ENCODE measurements at regions not wholly inside any gene's neighbourhood (a gene's known extent, or its start where the extent isn't known, plus 50 kb on each side); places are given as distances from the start of the nearest gene placed in this dataset.
"Not testable (repeated sequence)": the region's sequence is repeated elsewhere in the genome, so short reads cannot be mapped to it uniquely, and the experiment has no call there.

GRCh38 chr15:20733493-20733892, 132.6 kb downstream of the POTEB2 start:
- H3K9me3 ChIP-seq (ENCODE audit: control insufficient read depth in 1 of 2, insufficient read depth in 1 of 2, low read length in 2 of 2); H3K36me3 ChIP-seq (ENCODE audit: insufficient read depth, low read length); H3K4me1 ChIP-seq (ENCODE audit: insufficient read depth, low read length); H3K27ac ChIP-seq (ENCODE audit: low read depth in 1 of 2, low read length in 2 of 2); POLR2A ChIA-PET; H3K4me3 Mint-ChIP-seq; DNase-seq; CTCF ChIA-PET; H3K27ac Mint-ChIP-seq; H3K36me3 Mint-ChIP-seq (ENCODE audit: low read depth); H3K4me1 Mint-ChIP-seq (ENCODE audit: low read depth); H3K9me3 Mint-ChIP-seq; H3K4me3 ChIP-seq (ENCODE audit: low read length); H3K27me3 Mint-ChIP-seq; ATAC-seq (ENCODE audit: poor library complexity); H3K27me3 ChIP-seq (ENCODE audit: control insufficient read depth in 1 of 2, insufficient read depth in 2 of 2, low read length in 2 of 2); intact Hi-C loops (cut with DNase I, micrococcal nuclease): not testable (repeated sequence)
